Endodermal cell (in vitro differentiated cells): ENCODE measurements at regions not wholly inside any gene's neighbourhood (a gene's known extent, or its start where the extent isn't known, plus 50 kb on each side); places are given as distances from the start of the nearest gene placed in this dataset.

ENCODE experiments used
- DNase-seq: peaks from one replicate; pipeline ENCODE4 v3.0.0-alpha.2; 2017
- H3K27ac ChIP-seq: 2 replicates; pipeline ENCODE4 v1.5.1; 2013; ENCODE audit warnings: mild to moderate bottlenecking, low read depth, low read length, moderate library complexity
- H3K27me3 ChIP-seq: 2 replicates; pipeline ENCODE4 v1.6.1; 2013; ENCODE audit warnings: mild to moderate bottlenecking, low read length, moderate library complexity; ENCODE audit not compliant: insufficient read depth, control insufficient read depth, poor library complexity, severe bottlenecking
- H3K36me3 ChIP-seq: 2 replicates; pipeline ENCODE4 v1.7.0; 2013; ENCODE audit warnings: mild to moderate bottlenecking, low read length, moderate library complexity; ENCODE audit not compliant: control insufficient read depth, insufficient read depth
- H3K4me1 ChIP-seq: one replicate; pipeline ENCODE4 v1.7.0; 2013; ENCODE audit warnings: low read length; ENCODE audit not compliant: control insufficient read depth, insufficient read depth
- H3K4me3 ChIP-seq: 2 replicates; pipeline ENCODE4 v1.5.1; 2013; ENCODE audit warnings: mild to moderate bottlenecking, low read length, moderate library complexity
- H3K9ac ChIP-seq: 2 replicates; pipeline ENCODE4 v1.6.1; 2013; ENCODE audit warnings: mild to moderate bottlenecking, low read length, moderate library complexity; ENCODE audit not compliant: poor library complexity, severe bottlenecking; ENCODE audit errors: extremely low read depth
- H3K9me3 ChIP-seq: 2 replicates; pipeline ENCODE4 v1.6.1; 2013; ENCODE audit warnings: mild to moderate bottlenecking, low read length, moderate library complexity; ENCODE audit not compliant: control insufficient read depth
- H3K27ac Mint-ChIP-seq: 2 replicates; pipeline ENCODE4 v1.8.0; 2020; ENCODE audit warnings: mixed read lengths
- H3K27me3 Mint-ChIP-seq: 2 replicates; pipeline ENCODE4 v1.8.0; 2021; ENCODE audit warnings: mild to moderate bottlenecking, mixed read lengths; ENCODE audit not compliant: insufficient read depth
- H3K36me3 Mint-ChIP-seq: 2 replicates; pipeline ENCODE4 v1.8.0; 2020; ENCODE audit warnings: low read depth, mixed read lengths
- H3K4me1 Mint-ChIP-seq: 2 replicates; pipeline ENCODE4 v1.8.0; 2020; ENCODE audit warnings: mixed read lengths
- H3K4me3 Mint-ChIP-seq: 2 replicates; pipeline ENCODE4 v1.8.0; 2020; ENCODE audit warnings: mild to moderate bottlenecking, moderate library complexity, mixed read lengths
- H3K9me3 Mint-ChIP-seq: 2 replicates; pipeline ENCODE4 v1.8.0; 2020; ENCODE audit warnings: mild to moderate bottlenecking, mixed read lengths
- CTCF ChIP-seq: fragments of 200-600 bp; sonication (generic); conservative IDR thresholded peaks from 2 replicates; pipeline ENCODE4 v1.5.0; 2021; ENCODE audit warnings: antibody characterized with exemption, mild to moderate bottlenecking
- WGBS, 2 experiments: methylation state at CpG; one replicate each; pipeline versions ENCODE4 v1.1.5 to v1.1.7; 2013; ENCODE audit warnings: missing lambda C conversion rate in 2 of 2, mixed read lengths in 1 of 2; ENCODE audit not compliant: insufficient coverage in 1 of 2, insufficient read length in 1 of 2; 5-methylcytosine and 5-hydroxymethylcytosine counted together

GRCh38 chrX:151082077-151082948 is 94.1 kb upstream of the GPR50 start:
- H3K36me3 ChIP-seq, result no peaks in the 10 kb centered on the region
- H3K9ac ChIP-seq, result no peak overlapping the region
- H3K27me3 ChIP-seq, result no peaks in the 10 kb centered on the region
- no peak overlapping the region for H3K4me3 ChIP-seq
- DNase-seq, result peak; percentile 88
- no peaks in the 10 kb centered on the region for H3K4me1 ChIP-seq
- no peak overlapping the region for H3K27ac ChIP-seq
- TF ChIP-seq CTCF, result peak; percentile 97
- H3K27ac Mint-ChIP-seq, result no peak overlapping the region
- 12% methylated on average over 35 of the region's 41 CpGs; no CpG with 5 or more reads in 1 of the 2 experiments for WGBS, 2 experiments
- H3K9me3 ChIP-seq, result no peaks in the 10 kb centered on the region
- peaks cover 3% of the 10 kb centered on the region for H3K4me1 Mint-ChIP-seq
- peak overlapping the region; percentile 43 for H3K4me3 Mint-ChIP-seq
- peaks cover 5% of the 10 kb centered on the region for H3K9me3 Mint-ChIP-seq
- no peaks in the 10 kb centered on the region for H3K36me3 Mint-ChIP-seq
- H3K27me3 Mint-ChIP-seq, result peaks cover 25% of the 10 kb centered on the region

GRCh38 chrX:151084454-151084853 is 91.9 kb upstream of the GPR50 start:
- WGBS, 2 experiments, result 80 to 100% methylated on average over 1 of the region's 1 CpG
- peaks cover 3% of the 10 kb centered on the region for H3K4me1 Mint-ChIP-seq
- no peak overlapping the region for H3K4me3 ChIP-seq
- no peak overlapping the region for H3K4me3 Mint-ChIP-seq
- TF ChIP-seq CTCF, result no peak
- H3K36me3 Mint-ChIP-seq, result no peaks in the 10 kb centered on the region
- no peak overlapping the region for H3K9ac ChIP-seq
- no peak overlapping the region for H3K27ac ChIP-seq
- H3K9me3 Mint-ChIP-seq, result peaks cover 5% of the 10 kb centered on the region
- peaks cover 9% of the 10 kb centered on the region for H3K27me3 ChIP-seq
- H3K27me3 Mint-ChIP-seq, result peaks cover 25% of the 10 kb centered on the region
- DNase-seq, result no peak
- no peaks in the 10 kb centered on the region for H3K4me1 ChIP-seq
- no peaks in the 10 kb centered on the region for H3K36me3 ChIP-seq
- no peak overlapping the region for H3K27ac Mint-ChIP-seq
- no peaks in the 10 kb centered on the region for H3K9me3 ChIP-seq

GRCh38 chrX:151085207-151085606 is 91.2 kb upstream of the GPR50 start:
- Histone ChIP-seq H3K36me3 (no peaks in the 10 kb centered on the region), H3K9ac (no peak overlapping the region), H3K27ac (no peak overlapping the region), H3K4me3 (no peak overlapping the region), H3K27me3 (peaks cover 9% of the 10 kb centered on the region), H3K9me3 (no peaks in the 10 kb centered on the region), H3K4me1 (no peaks in the 10 kb centered on the region)
- H3K27ac Mint-ChIP-seq, result no peak overlapping the region
- peaks cover 9% of the 10 kb centered on the region for H3K9me3 Mint-ChIP-seq
- H3K36me3 Mint-ChIP-seq, result no peaks in the 10 kb centered on the region
- 90 to 100% methylated on average over 2 of the region's 3 CpGs for WGBS, 2 experiments
- TF ChIP-seq CTCF, result no peak
- H3K4me3 Mint-ChIP-seq, result no peak overlapping the region
- peaks cover 3% of the 10 kb centered on the region for H3K4me1 Mint-ChIP-seq
- no peak for DNase-seq
- H3K27me3 Mint-ChIP-seq, result peaks cover 25% of the 10 kb centered on the region
